Right lung (tissue), 2 donors: ENCODE measurements at regions not wholly inside any gene's neighbourhood (a gene's known extent, or its start where the extent isn't known, plus 50 kb on each side); places are given as distances from the start of the nearest gene placed in this dataset.

Experiments used
- DNase-seq, 2 donors: peaks; one replicate each; pipeline ENCODE4 v3.0.0-alpha.2; 2013

DNA sequence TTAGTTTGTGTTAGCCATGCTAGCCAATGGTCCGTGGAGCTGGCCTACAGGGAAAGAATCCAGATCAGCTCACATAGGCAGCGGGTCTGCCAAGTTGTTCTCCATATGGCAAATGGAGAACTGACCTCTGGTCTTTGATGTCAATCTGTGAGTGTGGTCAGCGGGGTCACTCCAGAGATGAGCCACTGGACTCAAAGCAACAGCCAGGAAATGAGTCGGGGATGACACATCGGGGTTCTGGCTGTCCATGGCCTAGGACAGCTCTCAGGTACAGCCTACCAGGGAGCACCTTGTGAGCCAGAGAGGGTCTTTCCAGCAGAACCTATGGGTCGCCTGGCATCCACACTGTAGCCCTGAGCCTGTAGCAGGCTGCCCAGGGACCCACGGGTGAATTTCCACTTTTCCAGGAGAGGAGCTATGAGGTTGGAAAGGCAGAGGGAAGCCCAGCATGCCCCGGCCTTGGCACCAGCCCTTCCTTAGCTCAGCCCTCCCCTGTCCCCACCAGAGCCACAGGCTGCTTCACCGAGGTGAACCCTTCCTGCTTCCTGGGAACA lies 203.0 kb upstream of the TNRC6C start:
- DNase-seq = no peak

DNA sequence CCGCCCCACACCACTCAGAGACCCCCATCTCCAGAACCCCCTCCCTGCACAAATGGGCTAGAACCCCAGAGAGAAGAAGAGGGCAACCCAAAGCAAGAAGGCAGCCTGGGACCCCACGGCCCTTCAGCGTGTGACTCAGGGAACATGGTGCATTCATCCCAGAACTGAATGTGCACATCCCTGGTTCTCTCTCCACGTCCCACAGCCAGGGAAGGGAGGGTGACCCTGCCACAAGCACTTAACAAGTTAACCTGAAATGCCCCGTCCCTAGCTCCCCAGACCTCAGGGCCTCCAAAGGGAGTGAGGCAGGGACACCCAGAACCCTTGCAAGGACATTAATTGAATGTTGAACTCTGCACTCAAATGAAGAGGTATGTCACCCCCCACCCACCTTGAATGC lies 202.5 kb upstream of the TNRC6C start:
- no peak for DNase-seq

DNA sequence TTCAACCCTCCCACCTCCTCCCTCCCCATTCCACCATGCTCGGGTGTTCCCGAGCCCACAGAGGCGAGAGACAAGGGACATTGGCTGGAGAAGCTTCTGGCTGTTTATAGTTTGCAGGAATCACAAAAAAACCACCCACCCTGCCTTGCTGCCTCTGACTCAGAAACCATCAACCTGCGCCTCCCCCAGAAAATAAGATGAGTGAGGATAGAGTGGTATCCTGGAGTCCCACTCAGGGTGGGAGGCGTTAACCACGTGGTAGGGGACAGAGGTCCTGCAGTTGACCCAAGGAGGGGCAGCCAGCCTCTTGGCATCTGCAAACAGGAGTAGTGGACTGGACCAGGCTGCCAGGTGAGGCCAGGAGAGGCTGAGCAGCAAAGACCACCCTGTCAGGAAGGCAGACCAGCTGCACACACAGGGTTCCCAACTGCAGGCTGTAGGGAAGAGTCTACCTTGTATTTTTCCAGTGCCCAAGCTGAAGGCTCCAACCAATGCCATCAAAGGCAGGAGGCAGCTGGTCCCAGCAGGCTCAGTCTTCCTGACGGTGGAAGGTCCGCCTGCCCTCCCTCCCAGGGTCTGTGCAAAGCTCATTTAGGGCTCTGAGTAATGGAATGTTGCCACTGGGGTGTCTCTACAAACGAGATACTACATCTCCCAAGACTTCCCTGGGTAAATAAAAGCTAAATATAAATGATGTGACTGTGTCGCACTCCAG lies 201.5 kb upstream of the TNRC6C start:
- no peak for DNase-seq

DNA sequence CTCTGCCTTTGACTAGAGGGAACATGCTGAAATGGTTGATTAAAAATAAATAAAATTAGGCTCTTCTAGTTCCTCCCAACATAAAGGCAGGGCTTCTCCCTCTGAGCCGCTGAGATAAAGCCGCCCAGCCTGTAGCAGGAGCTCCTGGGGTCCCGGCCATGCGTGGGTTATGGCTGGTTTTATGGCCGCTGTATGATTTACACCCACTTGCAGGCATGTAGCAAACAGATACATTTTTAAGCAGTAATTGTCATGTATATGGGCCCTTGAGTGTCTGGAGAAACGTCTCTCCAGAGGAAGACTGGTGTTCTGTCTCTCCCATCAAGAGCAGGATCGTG lies 201.0 kb upstream of the TNRC6C start:
- no peak for DNase-seq

DNA sequence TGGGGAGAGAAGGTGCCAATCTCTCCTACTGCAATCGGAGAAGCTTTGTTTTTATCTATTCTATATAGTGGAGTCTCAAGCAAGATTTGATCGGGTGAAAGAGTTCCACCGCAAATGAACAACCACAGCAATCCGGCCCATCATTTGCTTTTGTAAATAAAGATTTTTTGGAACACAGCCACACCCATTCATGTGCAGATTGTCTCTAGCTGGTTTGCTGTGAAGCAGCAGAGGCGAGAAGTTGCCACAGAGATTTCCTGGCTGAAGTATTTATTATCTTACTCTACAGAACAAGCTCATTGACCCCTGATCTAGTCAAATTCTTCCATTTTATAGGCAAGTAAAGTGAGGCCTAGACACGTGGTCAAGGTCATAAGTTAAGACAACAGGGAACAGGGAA lies 195.5 kb upstream of the TNRC6C start:
- no peak for DNase-seq

DNA sequence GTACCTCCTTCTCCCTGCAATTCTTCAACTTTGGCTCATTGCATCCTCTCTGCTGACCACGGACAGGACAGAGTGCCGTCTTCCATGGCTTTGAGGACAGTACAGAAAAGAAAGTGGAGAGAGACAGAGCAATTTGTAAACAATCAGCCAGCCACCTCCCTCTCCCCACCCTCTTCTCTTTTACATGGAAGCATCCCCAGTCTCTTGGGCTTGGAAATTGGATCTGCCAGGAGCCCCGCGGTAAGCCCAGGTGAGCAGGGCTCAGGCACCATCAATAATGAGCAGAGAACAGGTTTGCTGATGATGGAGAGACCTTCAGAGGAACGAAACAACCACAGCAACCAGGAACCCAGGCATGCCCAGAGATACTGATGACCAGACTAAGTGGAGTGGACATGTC lies 194.9 kb upstream of the TNRC6C start:
- DNase-seq = no peak

DNA sequence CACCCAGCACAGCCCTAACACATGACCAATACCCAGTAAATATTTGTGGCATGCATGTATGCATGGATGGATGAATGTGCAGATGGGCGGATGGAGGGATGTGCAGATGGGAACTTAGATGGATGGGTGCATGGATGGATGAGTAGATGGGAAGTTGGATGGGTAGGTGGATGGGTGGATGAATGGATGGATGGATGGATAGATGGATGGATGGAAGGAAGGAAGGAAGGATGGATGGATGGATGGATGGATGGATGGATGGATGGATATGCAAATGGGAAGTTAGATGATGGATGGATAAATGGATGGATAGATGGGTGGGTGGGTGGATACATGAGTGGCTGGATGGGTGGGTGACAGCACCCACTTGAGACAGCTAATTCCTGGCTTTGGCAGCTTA lies 193.2 kb upstream of the TNRC6C start:
- DNase-seq = no peak

DNA sequence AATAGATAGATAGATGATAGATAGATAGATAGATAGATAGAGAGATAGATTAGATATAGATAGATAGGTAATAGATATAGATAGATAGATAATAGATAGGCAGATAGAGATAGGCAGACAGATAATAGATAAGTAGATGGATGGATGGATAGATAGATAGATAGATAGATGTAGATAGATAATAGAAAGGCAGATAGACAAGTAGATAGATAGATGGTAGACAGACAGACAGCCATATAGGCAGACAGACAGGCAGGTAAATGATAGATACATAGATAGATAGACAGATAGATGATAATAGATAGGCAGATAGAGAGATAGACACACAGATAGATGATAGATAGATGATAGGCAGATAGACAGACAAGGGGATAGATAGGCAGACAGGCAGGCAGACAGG lies 191.4 kb upstream of the TNRC6C start:
- no peak for DNase-seq

DNA sequence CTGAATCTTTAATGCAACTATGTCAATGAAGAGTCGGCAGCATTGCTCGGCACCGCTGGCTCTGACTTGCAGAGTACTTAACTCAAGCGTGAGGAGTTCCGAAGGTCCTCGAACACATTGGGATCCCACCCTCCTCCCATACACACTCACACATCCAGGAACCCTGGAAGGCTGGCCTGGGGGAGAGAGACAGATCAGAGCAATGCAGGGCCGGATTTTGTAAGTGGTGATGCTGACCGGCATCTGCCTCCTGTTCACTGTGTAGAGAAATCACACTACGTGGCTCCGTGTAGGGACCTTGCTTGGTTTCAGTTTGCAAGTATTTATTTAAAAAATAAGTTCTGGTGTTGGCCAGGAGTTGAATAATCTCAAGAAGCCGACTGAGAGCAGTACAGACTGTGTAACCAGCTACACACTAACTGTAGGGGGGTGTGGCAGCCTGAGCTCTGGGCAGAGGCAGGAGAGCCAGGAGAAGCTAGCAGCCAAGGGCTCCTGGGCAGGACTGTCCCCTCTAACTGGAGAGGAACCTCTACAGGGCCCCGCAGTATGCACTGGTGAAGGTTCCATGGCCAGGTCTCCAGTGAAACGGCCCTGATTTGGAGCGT lies 190.2 kb upstream of the TNRC6C start:
- DNase-seq = no peak

DNA sequence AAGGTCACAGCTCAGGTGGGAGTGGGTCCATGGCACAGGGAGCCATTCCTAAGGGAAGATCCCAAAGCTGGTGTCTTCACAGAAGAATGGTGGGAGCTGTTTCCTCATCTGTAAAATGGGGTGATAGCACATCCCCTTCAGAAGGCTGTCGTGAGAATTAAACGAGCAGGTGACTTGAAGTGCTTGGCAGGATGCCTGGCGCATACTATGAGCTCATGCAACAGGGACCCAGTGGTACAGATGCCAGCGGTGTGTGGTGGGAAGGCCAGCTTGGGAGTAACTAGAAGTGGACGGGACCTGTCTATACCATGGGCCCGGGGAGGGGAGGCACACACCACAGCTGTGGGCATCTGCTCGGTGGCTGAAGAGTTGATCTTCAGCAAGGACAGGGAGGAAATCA lies 189.3 kb upstream of the TNRC6C start:
- DNase-seq = no peak

DNA sequence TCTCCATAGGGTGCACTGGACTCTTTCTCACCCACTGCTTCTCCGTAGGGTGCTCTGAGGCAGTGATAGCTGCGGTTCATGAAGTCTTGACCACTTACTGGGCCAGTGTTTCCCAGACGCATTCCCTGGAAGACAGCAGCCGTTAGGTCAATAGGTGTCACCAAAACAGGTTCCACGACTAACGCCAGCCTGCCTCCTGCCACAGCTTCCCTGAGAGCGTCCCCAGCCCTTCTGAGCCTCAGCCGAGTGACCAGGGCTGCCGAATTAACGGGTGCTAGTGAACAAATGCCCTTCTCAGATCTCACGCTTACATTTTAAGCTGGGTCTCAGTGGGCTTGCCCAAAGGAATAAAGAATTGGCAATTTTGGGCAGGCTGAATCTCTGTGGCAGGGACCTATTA lies 188.7 kb upstream of the TNRC6C start:
- no peak for DNase-seq

DNA sequence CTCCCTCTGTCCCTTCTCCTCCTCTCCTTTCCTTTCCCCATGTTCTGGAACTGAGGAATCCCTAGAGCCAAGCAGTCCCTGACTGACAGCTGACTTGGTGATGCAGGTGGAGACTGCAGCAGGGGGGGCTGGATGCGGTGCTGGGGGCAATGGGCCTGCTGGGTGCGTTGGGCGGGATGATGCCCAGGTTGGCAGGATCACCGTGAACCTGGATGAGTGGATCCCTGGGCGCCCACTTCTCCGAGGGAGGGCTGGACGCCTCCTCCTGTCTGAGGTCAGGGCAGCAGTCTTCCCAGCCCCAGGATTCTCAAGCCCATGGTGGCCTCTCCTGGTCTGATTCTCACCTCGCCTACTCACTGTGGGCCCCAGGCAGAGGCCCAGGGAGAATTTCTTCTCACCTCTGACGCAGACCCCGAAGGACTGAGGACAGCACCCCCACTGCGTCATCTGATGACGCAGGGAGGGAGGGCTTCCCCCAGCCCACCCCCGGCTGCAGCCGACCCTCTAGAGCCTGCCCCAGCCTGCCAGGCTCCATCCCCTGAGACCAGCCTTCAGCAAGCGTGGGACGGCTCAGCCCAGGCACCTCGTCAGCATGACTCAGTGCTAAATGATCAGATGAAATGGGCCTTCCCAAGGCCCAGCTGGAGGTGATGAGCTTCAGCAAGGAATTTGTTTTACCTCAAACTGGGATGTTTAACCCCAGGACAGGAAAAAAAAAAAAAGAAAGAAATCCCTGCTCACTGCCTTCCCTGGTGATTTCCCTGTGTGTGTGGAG lies 188.0 kb upstream of the TNRC6C start:
- DNase-seq = no peak

DNA sequence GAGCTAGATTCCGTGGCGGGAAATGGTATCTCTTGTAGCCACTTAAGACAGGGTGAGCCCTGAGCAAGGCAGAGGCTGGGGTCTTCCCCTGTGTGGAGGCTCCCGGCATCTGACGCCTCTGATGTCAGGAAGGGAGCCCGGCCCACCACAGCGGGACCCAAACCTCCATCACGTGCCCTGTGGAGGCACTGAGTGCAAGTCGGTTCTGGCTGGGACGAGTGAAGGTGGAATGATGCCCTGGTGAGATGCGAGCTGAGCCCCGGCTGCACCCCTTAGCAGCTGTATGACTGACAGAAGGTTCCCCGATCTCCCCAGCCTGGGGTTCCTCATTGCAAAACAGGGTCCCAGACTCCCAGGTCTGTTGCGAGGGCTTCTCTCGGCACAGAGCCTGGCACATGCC lies 187.4 kb upstream of the TNRC6C start:
- no peak for DNase-seq

DNA sequence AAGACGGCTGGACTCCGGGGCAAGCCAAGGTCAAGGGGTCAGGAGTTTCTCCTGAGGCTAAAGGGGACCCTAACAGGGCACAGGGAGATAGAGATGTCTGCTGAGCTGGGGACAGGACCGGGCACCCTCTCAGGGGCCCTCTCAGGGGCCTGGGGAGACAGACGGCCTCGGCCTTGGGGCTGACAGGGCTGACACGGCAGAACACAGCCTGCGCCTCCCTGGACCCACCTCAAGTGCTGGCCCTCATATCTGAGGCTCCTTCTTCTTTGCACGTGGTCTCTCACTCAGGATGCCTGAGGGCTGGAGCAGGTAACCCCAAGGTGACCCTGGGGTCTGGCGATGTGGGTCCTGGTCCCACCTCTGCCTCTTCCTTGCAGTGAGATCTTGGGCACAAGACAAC lies 186.9 kb upstream of the TNRC6C start:
- DNase-seq = no peak

DNA sequence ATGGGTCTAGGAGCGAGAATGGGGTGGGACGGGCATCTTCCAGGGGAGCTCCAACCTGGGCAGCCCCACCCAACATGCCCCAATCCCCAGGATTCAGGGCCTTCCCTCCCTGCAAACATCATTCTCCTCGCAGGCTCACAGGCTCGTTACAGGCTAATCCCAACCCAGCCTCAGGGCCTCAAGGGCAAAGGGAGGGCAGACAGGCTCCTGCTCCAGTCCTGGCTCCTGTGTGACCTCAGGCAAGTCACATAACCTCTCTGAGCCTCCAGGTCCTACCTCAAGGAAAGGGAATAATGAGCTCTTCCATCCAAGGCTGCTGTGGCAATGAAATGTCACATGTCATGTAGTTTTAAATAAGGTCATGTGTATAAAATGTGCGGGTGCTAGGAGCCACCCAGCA lies 186.5 kb upstream of the TNRC6C start:
- DNase-seq = no peak

DNA sequence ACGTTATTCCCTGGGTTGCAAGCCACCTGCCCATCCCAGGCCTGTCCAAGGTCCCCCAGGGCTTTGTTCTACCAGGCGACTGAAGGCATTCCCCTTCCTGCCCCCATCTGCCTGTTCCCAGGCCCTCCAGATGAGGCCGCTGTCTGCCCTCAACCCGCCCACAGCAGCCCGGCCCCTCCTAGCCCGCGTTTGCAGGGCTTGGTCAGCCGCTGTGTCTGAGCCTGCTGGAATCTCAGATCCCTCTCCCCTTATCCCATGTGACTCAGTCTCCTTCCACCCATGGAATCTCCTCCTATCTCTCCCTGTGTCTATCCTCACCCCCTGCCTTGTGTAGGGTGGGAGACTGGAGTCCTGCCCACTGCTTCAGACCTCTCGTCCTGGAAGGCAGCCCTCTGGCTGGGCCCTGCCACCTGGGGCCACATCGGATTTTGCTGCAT lies 186.0 kb upstream of the TNRC6C start:
- DNase-seq = no peak

DNA sequence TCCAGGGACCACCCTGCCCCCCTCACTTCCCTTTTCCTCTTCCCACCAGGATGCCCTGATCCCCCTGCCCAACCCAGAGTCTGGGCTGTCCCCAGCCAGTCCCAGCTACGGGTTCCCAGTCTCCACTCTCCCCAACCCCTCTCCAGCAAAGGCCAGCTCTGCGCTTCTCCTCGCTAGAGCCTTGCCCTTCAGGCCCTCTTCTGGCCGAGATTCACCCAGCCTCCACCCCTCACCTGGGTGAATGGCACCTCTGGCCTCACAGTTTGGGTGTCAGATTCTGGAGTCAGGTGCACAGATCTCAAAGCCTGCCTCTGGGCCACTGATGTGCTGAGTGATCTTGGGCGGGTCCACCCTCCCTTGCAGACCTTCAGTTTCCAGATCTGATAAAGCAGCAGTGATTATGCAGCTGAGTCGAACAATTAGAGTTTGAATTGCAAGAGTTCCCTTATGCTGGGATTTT lies 185.6 kb upstream of the TNRC6C start:
- DNase-seq = no peak

DNA sequence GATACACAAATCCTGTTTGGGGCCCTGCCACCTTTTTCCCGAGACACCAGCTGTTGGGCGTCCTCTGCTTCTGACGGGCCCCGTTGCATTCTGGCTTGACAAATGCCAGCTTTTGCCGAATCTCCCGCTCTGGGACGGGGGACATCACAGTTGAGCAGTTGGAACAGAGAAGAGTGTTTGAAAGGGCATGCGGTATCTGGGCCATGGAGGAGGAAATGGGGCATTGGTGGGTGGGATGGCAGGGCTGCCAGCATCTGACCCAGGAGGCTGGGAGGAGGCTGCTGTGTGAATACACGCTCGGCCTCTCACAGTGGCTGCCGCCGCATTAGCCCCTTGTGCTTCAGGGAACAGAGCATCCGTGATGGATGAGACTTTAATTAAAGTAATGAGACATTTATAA lies 184.3 kb upstream of the TNRC6C start:
- DNase-seq = no peak

DNA sequence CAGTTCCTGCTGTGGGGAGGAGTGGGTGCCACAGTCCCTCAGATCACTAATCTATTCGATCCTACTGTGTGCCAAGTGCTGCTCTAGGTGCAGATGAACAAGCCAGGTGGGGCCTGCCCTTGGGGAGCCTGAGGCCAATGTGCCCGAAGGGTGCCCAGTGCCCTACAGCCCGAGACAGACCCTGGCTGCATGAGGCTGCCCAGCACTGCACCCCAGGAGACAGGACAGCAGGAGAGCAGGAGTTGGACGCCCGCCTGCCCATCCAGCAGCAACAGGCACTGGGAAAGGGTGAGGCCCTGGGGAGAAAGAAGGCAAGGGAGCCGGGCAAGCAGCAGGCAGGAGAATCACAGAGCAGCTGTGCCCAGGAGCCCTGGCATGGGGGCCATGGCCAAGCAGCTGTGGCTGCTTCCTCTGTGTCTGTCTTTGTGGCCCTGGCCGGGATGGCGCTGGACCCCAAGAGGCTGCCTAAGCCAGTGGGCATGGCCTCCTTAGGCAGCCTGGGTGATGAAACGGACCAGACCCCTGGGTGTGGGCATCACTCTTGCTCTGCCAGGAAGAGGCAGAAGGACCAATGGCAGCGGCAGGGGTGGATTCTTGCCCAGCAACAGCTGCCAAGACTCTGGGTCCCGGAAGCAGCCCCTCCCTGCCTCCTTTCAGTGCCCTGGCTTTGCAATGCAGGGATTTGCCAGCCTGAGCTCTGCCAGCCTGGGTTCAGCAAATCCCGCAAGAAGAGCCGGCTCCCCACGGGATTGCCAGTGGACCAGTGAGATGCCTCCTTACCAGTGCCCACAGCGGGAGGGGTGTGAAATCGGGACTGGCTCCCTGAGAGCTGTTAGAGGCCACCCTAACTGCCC lies 179.6 kb upstream of the TNRC6C start:
- DNase-seq = peak in 1 of 2 donors; percentile 21

DNA sequence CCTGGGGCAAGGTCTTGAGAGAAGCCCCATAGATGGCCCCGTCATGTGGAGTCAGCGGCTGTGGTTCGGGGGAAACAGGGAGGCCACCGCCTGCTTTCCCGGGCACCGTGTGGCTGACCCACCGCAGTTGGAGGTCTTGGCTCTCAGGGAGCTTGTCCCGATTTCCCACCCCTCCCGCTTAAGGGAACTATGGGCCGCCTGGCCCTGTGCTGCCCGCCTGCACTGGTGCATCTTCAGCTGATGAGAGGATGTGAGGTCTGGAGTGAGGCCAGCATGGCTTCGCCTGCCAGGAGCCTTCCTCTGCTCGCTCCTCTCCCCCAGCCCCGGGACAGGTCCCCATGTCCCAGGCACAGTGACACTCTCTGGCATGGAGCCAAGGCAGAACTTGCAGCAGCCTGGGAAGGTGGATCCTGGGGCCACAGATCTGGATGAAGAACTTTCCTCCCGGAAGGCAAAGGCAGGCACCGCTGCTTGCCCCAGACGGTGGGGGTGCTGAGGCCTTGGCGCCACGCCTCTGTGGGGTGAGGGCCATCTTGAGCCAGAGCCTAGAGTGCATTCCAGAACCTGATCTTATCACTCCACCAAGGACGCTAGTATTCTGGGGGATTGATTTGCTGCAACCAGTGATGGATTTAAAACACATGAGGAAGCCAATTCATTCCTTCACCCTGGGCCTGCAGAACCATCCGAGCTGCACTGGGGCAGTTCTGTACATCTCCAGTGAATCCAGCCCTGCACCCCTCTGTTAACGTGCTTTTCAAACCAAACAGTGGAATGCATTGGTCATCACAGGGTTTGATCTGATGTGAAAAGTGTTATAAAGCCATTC lies 178.6 kb upstream of the TNRC6C start:
- DNase-seq = peak in 1 of 2 donors; percentile 33

DNA sequence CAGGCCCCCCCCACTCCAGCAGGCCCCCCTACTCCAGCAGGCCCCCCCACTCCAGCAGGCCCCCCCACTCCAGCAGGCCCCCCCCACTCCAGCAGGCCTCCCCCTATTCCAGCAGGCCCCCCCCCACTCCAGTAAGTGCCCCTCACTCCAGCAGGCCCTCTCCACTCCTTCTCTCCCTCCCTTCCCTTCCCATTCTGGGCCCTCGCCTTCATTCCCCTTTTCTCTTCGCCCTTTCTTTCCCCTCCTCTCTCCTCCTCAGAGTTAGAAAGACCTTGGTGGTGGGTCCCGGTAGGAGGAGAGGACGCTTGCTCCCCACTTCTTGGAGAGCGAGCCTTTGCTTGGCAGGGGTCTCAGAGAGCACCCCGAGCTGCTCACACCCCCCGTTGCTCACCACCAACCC lies 177.0 kb upstream of the TNRC6C start:
- no peak for DNase-seq
